Nephron (organoid): ENCODE measurements at regions not wholly inside any gene's neighbourhood (a gene's known extent, or its start where the extent isn't known, plus 50 kb on each side); places are given as distances from the start of the nearest gene placed in this dataset.
"Not testable (repeated sequence)": the region's sequence is repeated elsewhere in the genome, so short reads cannot be mapped to it uniquely, and the experiment has no call there.

Experiments
- H3K27ac Mint-ChIP-seq, 3 experiments: 2 replicates each; pipeline ENCODE4 v1.8.0; 2020; ENCODE audit warnings: mixed read lengths in 3 of 3, mild to moderate bottlenecking in 2 of 3, moderate library complexity in 1 of 3
- H3K27me3 Mint-ChIP-seq: 2 replicates; pipeline ENCODE4 v1.8.0; 2021; ENCODE audit warnings: low read depth, mild to moderate bottlenecking, moderate library complexity, mixed read lengths
- H3K36me3 Mint-ChIP-seq: 2 replicates; pipeline ENCODE4 v1.8.0; 2020; ENCODE audit warnings: low read depth, mixed read lengths
- H3K4me1 Mint-ChIP-seq: 2 replicates; pipeline ENCODE4 v1.8.0; 2020; ENCODE audit warnings: mixed read lengths
- H3K4me3 Mint-ChIP-seq, 3 experiments: 2 replicates each; pipeline ENCODE4 v1.8.0; 2020; ENCODE audit warnings: mild to moderate bottlenecking in 3 of 3, mixed read lengths in 3 of 3, moderate library complexity in 2 of 3
- H3K9me3 Mint-ChIP-seq: 2 replicates; pipeline ENCODE4 v1.8.0; 2020; ENCODE audit warnings: mixed read lengths
- CTCF ChIP-seq, 3 experiments: fragments of 200-600 bp; sonication (generic); IDR thresholded peaks; one replicate each; pipeline ENCODE4 v1.5.0; 2021; ENCODE audit warnings: antibody characterized with exemption in 3 of 3; ENCODE audit not compliant: unreplicated experiment in 3 of 3

DNA sequence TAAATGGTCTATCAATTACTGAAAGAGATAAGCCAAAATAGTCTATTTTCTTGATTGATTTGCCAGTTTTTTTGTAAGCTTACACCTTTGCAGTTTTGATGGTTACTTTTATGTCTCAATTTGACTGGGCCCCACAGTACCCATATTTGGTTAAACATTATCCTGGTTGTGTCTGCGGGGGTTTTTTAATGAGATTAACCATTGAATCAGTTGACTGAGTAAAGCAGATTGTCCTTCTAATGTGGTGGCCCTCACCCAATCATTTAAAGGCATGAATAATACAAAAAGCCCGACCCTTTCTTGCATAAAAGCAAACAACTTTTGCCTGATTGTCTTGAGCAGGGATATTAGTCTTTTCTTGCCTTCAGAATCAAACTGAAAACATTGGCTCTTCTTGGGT lies 650.0 kb upstream of the RGS18 start:
- Mint-ChIP-seq H3K4me1 (no peaks in the 10 kb centered on the region), H3K36me3 (peaks cover 8% of the 10 kb centered on the region), H3K4me3 (peak overlapping the region in 1 of 3 experiments; percentile 40), H3K27ac (peak overlapping the region in 1 of 3 experiments; percentile 83), H3K27me3 (no peaks in the 10 kb centered on the region), H3K9me3 (peaks cover 9% of the 10 kb centered on the region)
- no peak for TF ChIP-seq CTCF (IDR thresholded peaks at IDR 0.05; ENCODE audit: unreplicated experiment in 3 of 3)

- peaks cover 14% of the 10 kb centered on the region for H3K9me3 Mint-ChIP-seq
- peaks cover 13% of the 10 kb centered on the region for H3K36me3 Mint-ChIP-seq
- H3K4me1 Mint-ChIP-seq, H3K27me3 Mint-ChIP-seq, H3K27ac Mint-ChIP-seq: not testable (repeated sequence)
- H3K4me3 Mint-ChIP-seq = peak overlapping the region in 1 of 3 experiments; percentile 43
These were observed 646.8 kb upstream of the RGS18 start for GRCh38 chr1:191511480-191511879.

- Mint-ChIP-seq H3K4me3 (no peak overlapping the region), H3K4me1 (no peaks in the 10 kb centered on the region), H3K27ac (no peak overlapping the region), H3K27me3 (no peaks in the 10 kb centered on the region), H3K9me3 (peaks cover 9% of the 10 kb centered on the region), H3K36me3 (peaks cover 7% of the 10 kb centered on the region)
- TF ChIP-seq CTCF (IDR thresholded peaks at IDR 0.05; ENCODE audit: unreplicated experiment in 3 of 3) = peak in 1 of 3 experiments; percentile 13
These were observed 640.4 kb upstream of the RGS18 start for GRCh38 chr1:191517826-191518225.

DNA sequence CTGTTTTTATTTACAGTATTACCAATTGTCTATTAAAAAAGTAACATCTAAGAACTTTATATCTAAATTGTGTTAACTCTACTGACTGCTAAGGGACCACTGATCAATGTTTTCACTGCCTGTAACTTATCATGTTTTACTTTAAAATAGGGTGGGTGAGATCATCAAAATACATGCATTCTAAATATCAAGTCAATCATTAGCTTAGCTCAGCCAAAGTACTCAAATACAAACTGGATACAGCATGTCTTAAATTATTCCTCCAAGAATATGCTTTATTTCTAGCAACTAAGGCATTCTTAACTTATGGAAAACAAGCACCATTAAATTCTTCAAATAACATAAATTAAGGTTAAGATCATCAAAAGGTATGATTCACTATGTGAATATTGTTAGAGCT lies 638.7 kb upstream of the RGS18 start:
- H3K27ac Mint-ChIP-seq = peak overlapping the region; percentile 6 to 75 (median 63)
- TF ChIP-seq CTCF (IDR thresholded peaks at IDR 0.05; ENCODE audit: unreplicated experiment in 3 of 3) = no peak
- no peak overlapping the region for H3K4me3 Mint-ChIP-seq
- H3K27me3 Mint-ChIP-seq = no peaks in the 10 kb centered on the region
- H3K4me1 Mint-ChIP-seq = no peaks in the 10 kb centered on the region
- no peaks in the 10 kb centered on the region for H3K9me3 Mint-ChIP-seq
- H3K36me3 Mint-ChIP-seq = no peaks in the 10 kb centered on the region

- Mint-ChIP-seq H3K4me1 (no peaks in the 10 kb centered on the region), H3K36me3 (no peaks in the 10 kb centered on the region), H3K4me3 (no peak overlapping the region), H3K27ac (peak overlapping the region in 1 of 3 experiments; percentile 32), H3K9me3 (no peaks in the 10 kb centered on the region), H3K27me3 (no peaks in the 10 kb centered on the region)
- TF ChIP-seq CTCF (IDR thresholded peaks at IDR 0.05; ENCODE audit: unreplicated experiment in 3 of 3) = no peak
These were observed 637.9 kb upstream of the RGS18 start for GRCh38 chr1:191520345-191520744.

GRCh38 chr1:191525944-191526343 lies 632.3 kb upstream of the RGS18 start:
- H3K4me1 Mint-ChIP-seq, H3K36me3 Mint-ChIP-seq, H3K4me3 Mint-ChIP-seq, H3K27ac Mint-ChIP-seq, H3K27me3 Mint-ChIP-seq, H3K9me3 Mint-ChIP-seq: not testable (repeated sequence)

- no peak for TF ChIP-seq CTCF (IDR thresholded peaks at IDR 0.05; ENCODE audit: unreplicated experiment in 3 of 3)
- H3K36me3 Mint-ChIP-seq = no peaks in the 10 kb centered on the region
- no peaks in the 10 kb centered on the region for H3K9me3 Mint-ChIP-seq
- H3K27me3 Mint-ChIP-seq = no peaks in the 10 kb centered on the region
- H3K4me3 Mint-ChIP-seq = no peak overlapping the region
- H3K4me1 Mint-ChIP-seq = no peaks in the 10 kb centered on the region
- H3K27ac Mint-ChIP-seq = no peak overlapping the region
These were observed 630.0 kb upstream of the RGS18 start for GRCh38 chr1:191528275-191528674.
